ENCODE measurements at regions not wholly inside any gene's neighbourhood (a gene's known extent, or its start where the extent isn't known, plus 50 kb on each side); places are given as distances from the start of the nearest gene placed in this dataset.

GRCh38 chr5:37902323-37902722, 62.5 kb upstream of the GDNF start:
- TF ChIP-seq, protein P1, sequence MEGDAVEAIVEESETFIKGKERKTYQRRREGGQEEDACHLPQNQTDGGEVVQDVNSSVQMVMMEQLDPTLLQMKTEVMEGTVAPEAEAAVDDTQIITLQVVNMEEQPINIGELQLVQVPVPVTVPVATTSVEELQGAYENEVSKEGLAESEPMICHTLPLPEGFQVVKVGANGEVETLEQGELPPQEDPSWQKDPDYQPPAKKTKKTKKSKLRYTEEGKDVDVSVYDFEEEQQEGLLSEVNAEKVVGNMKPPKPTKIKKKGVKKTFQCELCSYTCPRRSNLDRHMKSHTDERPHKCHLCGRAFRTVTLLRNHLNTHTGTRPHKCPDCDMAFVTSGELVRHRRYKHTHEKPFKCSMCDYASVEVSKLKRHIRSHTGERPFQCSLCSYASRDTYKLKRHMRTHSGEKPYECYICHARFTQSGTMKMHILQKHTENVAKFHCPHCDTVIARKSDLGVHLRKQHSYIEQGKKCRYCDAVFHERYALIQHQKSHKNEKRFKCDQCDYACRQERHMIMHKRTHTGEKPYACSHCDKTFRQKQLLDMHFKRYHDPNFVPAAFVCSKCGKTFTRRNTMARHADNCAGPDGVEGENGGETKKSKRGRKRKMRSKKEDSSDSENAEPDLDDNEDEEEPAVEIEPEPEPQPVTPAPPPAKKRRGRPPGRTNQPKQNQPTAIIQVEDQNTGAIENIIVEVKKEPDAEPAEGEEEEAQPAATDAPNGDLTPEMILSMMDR (conservative IDR thresholded peaks at IDR 0.05), result no peak
- no peak for TF ChIP-seq EZH2 (IDR thresholded peaks at IDR 0.05; ENCODE audit: low read depth)

Measured in PC-9 (cell line).